Common myeloid progenitor, CD34-positive (primary cell): ENCODE measurements at regions not wholly inside any gene's neighbourhood (a gene's known extent, or its start where the extent isn't known, plus 50 kb on each side); places are given as distances from the start of the nearest gene placed in this dataset.

Source experiments
- CTCF ChIA-PET: fragments of 350-600 bp; sonication (Branson Sonifier 250); formaldehyde crosslinking; loops from one replicate; lab custom pipeline; 2021; ENCODE audit warnings: antibody characterized with exemption; lab: Charles Lee
- POLR2A ChIA-PET: fragments of 350-600 bp; sonication (Branson Sonifier 250); formaldehyde crosslinking; loops from one replicate; lab custom pipeline; 2021; ENCODE audit warnings: antibody characterized with exemption; lab: Charles Lee
- DNase-seq, 3 donors: peaks; one replicate each; pipeline versions ENCODE4 v3.0.0 to v3.0.0-alpha.2; 2013
- H3K27ac ChIP-seq, 2 experiments: 1 replicate in 1 of 2; 2 replicates in 1 of 2; pipeline ENCODE4 v1.7.0; 2013; ENCODE audit warnings: inconsistent platforms in 2 of 2, low read length in 2 of 2, mild to moderate bottlenecking in 2 of 2, low read depth in 1 of 2, moderate library complexity in 1 of 2; ENCODE audit not compliant: severe bottlenecking in 2 of 2, insufficient read depth in 1 of 2, poor library complexity in 1 of 2
- H3K27me3 ChIP-seq, 5 experiments: replicated peaks in 2 of 5; 1 replicate in 3 of 5; 2 replicates in 2 of 5; pipeline versions ENCODE4 v1.6.1 to v1.7.0; 2013; ENCODE audit warnings: low read length in 4 of 5, mild to moderate bottlenecking in 2 of 5, moderate library complexity in 2 of 5, inconsistent platforms in 1 of 5; ENCODE audit not compliant: insufficient read depth in 5 of 5, control insufficient read depth in 4 of 5
- H3K36me3 ChIP-seq, 4 experiments: 1 replicate in 2 of 4; 2 replicates in 2 of 4; pipeline versions ENCODE4 v1.6.1 to v1.7.0; 2013; ENCODE audit warnings: low read length in 3 of 4, control low read depth in 1 of 4, mild to moderate bottlenecking in 1 of 4; ENCODE audit not compliant: control insufficient read depth in 4 of 4, insufficient read depth in 4 of 4
- H3K4me1 ChIP-seq, 4 experiments: 1 replicate in 3 of 4; 2 replicates in 1 of 4; pipeline versions ENCODE4 v1.6.1 to v1.7.1; 2013; ENCODE audit warnings: low read length in 3 of 4, mild to moderate bottlenecking in 3 of 4, control low read depth in 1 of 4, inconsistent platforms in 1 of 4, moderate library complexity in 1 of 4; ENCODE audit not compliant: control insufficient read depth in 4 of 4, insufficient read depth in 4 of 4; ENCODE audit errors: control extremely low read depth in 1 of 4
- H3K4me3 ChIP-seq, 7 experiments: 1 replicate in 4 of 7; 2 replicates in 3 of 7; pipeline versions ENCODE4 v1.5.1 to v1.7.0; 2013; ENCODE audit warnings: mild to moderate bottlenecking in 7 of 7, low read length in 6 of 7, moderate library complexity in 6 of 7, inconsistent platforms in 2 of 7, low read depth in 2 of 7, control low read depth in 1 of 7; ENCODE audit not compliant: insufficient read depth in 4 of 7, control insufficient read depth in 1 of 7; ENCODE audit errors: extremely low read depth in 1 of 7
- H3K9me3 ChIP-seq, 5 experiments: 1 replicate in 4 of 5; 2 replicates in 1 of 5; pipeline versions ENCODE4 v1.6.1 to v1.7.1; 2013; ENCODE audit warnings: low read length in 4 of 5, mild to moderate bottlenecking in 2 of 5, inconsistent platforms in 1 of 5, low read depth in 1 of 5, moderate library complexity in 1 of 5; ENCODE audit not compliant: control insufficient read depth in 4 of 5, insufficient read depth in 2 of 5; ENCODE audit errors: control extremely low read depth in 1 of 5
- WGBS: methylation state at CpG from one replicate; pipeline ENCODE4 v1.1.5; 2013; ENCODE audit not compliant: insufficient coverage; 5-methylcytosine and 5-hydroxymethylcytosine counted together

DNA sequence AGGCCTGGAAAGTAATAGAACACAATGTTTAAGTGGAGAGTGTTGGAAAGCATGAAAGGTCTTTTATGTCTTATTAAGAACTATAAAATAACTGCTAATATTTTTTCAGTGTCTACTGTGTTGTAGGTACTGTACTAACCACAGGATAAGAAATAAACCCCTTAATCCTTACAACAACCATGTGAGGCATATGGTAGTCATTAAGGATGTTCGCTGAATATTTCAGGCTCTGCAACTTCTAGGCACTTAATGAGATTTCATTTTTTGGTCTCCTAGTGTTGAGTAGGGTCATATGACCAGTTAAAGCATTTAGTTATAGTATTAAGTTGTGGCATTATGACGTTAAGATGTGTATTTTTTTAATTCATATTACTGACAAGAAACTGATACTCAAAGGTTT lies 346.6 kb upstream of the KCNH7 start:
- no peaks in the 10 kb centered on the region for H3K4me1 ChIP-seq
- H3K36me3 ChIP-seq, result no peaks in the 10 kb centered on the region
- no peak overlapping the region for H3K27ac ChIP-seq
- ChIA-PET POLR2A (no interaction called here), CTCF (interaction anchor here (0.8 to 4.5 kb wide), 3 partner anchors 10 to 1244 kb away, joined by 3 to 32 read pairs (median 3); no protein-coding TSS in a partner anchor)
- no peak for DNase-seq
- no peak overlapping the region for H3K4me3 ChIP-seq
- H3K9me3 ChIP-seq, result no peaks in the 10 kb centered on the region
- H3K27me3 ChIP-seq, result no peaks in the 10 kb centered on the region
- WGBS, result 100% methylated on average over 1 of the region's 2 CpGs

DNA sequence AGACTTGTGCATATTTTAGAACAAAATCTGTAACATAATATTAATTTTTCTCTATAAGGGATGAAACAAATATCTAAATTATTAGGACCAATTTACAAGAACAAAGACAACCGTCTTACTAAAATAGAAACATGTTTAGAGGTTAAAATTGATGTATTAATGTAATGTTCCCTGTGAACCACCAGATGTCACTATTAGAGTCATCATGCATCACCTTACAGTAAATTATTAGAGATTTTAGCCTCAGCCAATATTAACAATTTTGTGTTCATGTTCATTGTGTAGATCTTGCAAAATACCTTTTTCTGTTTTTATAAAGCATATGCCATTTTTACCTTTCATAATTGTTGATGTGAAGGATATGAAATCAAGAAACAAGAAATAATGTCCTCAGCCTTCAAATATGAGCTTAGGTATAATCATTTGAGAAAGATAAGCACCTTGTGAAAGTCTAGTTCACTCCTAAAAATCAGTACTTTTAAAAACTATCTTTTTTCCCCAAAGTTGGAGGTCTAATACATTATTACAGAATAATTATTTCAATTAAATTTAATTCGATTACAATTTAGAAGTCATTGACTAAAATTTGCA lies 344.3 kb upstream of the KCNH7 start:
- Histone ChIP-seq H3K4me1 (no peaks in the 10 kb centered on the region), H3K36me3 (no peaks in the 10 kb centered on the region), H3K27ac (no peak overlapping the region), H3K9me3 (no peaks in the 10 kb centered on the region), H3K27me3 (no peaks in the 10 kb centered on the region), H3K4me3 (no peak overlapping the region)
- CTCF ChIA-PET, result interaction anchor here (0.6 to 4.5 kb wide), 15 partner anchors 9 to 1363 kb away, joined by 3 to 32 read pairs (median 4); no protein-coding TSS in a partner anchor
- WGBS, result no CpG with 5 or more reads among the region's 2 CpGs
- POLR2A ChIA-PET, result no interaction called here
- peak; percentile 6 to 33 (median 33) for DNase-seq

DNA sequence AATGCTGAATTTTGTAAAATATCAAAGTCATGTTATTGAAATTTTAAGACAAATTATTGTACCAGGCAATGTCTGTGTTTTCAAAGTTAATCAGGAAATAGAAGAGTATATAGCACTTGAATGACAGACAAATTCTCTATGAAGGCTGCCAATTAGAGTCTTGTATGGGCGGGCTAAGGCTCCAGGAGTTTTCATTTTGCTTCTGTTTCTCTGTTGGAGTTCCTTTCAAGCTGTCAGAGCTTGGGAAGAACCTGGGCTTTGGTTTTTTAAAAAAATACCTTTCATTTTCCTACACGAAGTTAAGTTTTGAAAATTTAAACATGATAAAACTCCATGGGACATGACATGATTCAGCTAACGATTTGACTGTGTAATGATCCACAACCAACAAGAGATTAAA lies 339.0 kb upstream of the KCNH7 start:
- WGBS, result 100% methylated on average over 2 of the region's 3 CpGs
- no peak overlapping the region for H3K27ac ChIP-seq
- no peak overlapping the region for H3K4me3 ChIP-seq
- H3K36me3 ChIP-seq, result no peaks in the 10 kb centered on the region
- ChIA-PET POLR2A (no interaction called here), CTCF (interaction anchor here (1.4 kb wide), 1 partner anchor 1317 kb away, joined by 4 read pairs; no protein-coding TSS in a partner anchor)
- no peak for DNase-seq
- H3K4me1 ChIP-seq, result no peaks in the 10 kb centered on the region
- H3K9me3 ChIP-seq, result no peaks in the 10 kb centered on the region
- no peaks in the 10 kb centered on the region for H3K27me3 ChIP-seq

DNA sequence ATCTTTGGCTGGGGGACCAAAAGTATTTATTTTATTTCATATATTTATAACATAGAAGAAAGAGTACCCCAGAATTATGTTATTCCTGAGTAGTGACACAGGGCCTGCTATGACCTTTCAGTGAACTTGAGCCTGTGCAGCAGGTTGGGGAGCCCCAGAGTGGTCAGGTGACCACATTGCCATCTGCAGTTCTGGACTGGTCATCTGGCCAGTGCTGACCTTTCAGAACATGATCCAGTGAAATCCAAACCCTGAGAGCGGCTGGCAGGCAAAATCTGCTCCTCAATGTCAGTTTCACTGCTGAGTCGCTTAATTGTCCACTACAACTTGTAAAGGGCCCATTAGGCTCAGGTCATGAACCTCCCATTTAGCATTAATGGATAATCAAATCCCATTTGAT lies 336.7 kb upstream of the KCNH7 start:
- Histone ChIP-seq H3K27me3 (no peaks in the 10 kb centered on the region), H3K9me3 (no peaks in the 10 kb centered on the region), H3K27ac (no peak overlapping the region), H3K4me3 (no peak overlapping the region), H3K36me3 (no peaks in the 10 kb centered on the region), H3K4me1 (no peaks in the 10 kb centered on the region)
- ChIA-PET POLR2A (no interaction called here), CTCF (interaction anchor here (1.1 kb wide), 1 partner anchor 9 kb away, joined by 3 read pairs; no protein-coding TSS in a partner anchor)
- no peak for DNase-seq
- 100% methylated on average over 2 of the region's 2 CpGs for WGBS

DNA sequence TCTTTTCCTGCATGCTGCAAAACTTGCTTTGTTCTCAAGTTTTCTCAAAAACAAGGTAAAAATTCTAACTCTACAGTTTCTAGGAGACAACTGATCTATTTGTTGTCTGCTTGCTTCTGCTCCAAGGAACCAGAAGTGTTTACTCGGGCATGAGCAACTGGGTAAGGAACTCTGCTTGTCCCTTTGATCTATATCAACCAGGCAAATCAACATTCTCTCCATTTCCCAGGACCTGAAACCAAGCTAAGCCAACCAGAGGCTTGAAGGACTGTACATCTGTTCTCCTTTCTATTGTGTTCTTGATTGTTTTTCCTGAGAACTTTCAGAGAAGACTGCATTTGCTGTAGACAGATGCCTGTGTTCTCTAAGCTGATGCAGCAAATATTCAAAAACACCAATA lies 335.0 kb upstream of the KCNH7 start:
- ChIA-PET CTCF (interaction anchor here (2.9 kb wide), 1 partner anchor 8 kb away, joined by 9 read pairs; no protein-coding TSS in a partner anchor), POLR2A (no interaction called here)
- H3K27me3 ChIP-seq, result no peaks in the 10 kb centered on the region
- DNase-seq, result no peak
- no peaks in the 10 kb centered on the region for H3K36me3 ChIP-seq
- H3K4me3 ChIP-seq, result no peak overlapping the region
- no peak overlapping the region for H3K27ac ChIP-seq
- 100% methylated on average over 1 of the region's 1 CpG for WGBS
- H3K9me3 ChIP-seq, result no peaks in the 10 kb centered on the region
- no peaks in the 10 kb centered on the region for H3K4me1 ChIP-seq

DNA sequence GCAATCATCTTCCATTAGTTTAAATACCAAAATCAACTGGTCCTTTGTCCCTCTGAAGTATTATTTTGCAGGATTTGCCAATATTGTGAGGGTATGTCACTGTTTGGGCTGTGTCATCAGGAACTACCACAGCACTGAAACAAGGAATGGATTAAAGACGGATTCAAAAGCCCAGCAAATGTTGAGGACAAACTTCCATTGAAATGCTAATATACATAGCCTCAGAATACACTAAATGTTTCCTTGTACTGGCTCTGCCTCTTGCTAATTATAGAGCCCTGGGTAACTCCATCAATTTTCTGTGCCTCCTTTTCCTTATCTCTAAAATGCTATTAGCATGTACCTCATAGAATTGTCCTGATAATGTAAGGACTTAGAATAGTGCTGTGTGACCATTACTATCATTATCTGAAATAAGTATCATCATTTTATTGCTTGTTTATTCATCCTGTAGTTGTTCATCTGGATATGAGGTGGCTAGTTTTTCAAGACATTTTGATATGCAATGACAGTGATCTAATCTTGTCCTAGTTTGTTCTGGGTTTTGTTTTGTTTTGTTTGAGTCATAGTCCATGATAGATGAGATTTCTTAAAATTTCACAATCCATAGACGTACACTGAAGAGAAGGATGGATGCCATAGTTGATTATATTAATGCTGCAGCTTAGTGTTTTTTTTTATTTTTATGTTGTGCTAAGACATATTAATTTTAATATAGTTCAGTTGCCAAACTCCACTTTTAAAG lies 333.4 kb upstream of the KCNH7 start:
- no peaks in the 10 kb centered on the region for H3K4me1 ChIP-seq
- ChIA-PET CTCF (interaction anchor here (1.2 to 5.0 kb wide), 3 partner anchors 10 to 16 kb away, joined by 4 to 32 read pairs (median 9); no protein-coding TSS in a partner anchor), POLR2A (no interaction called here)
- no peaks in the 10 kb centered on the region for H3K9me3 ChIP-seq
- H3K36me3 ChIP-seq, result no peaks in the 10 kb centered on the region
- 100% methylated on average over 1 of the region's 2 CpGs for WGBS
- DNase-seq, result no peak
- H3K4me3 ChIP-seq, result no peak overlapping the region
- H3K27ac ChIP-seq, result no peak overlapping the region
- H3K27me3 ChIP-seq, result no peaks in the 10 kb centered on the region
